ENCODE measurements at regions not wholly inside any gene's neighbourhood (a gene's known extent, or its start where the extent isn't known, plus 50 kb on each side); places are given as distances from the start of the nearest gene placed in this dataset.

DNA sequence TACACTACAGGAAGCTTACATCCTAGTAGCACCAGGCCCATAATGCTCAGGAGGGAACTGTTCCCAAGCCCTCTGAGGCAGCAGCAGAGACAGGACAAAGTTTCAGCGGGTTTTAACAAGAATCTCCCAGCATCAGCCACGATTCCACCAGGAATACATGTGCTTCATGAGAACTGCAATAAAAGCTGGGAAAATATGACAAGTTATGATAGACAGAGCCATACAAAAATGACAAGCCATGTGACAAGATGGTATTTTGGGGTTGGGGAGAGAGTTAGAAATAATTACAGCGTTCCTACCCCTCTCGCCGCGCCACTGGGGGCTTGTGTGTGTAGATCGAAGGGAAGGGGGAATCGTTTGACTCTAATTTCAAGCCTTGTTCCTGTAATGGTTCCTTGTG, 112.7 kb upstream of the CTBP2 start:
- no peak overlapping the region for H2BK120ac ChIP-seq (ENCODE audit: low read depth, low read length)
- no peak overlapping the region for H2BK15ac ChIP-seq (ENCODE audit: low read length)
- H3K4me1 ChIP-seq (ENCODE audit: control insufficient read depth in 2 of 2, insufficient read depth in 1 of 2, low read depth in 1 of 2, low read length in 2 of 2), result no peaks in the 10 kb centered on the region
- H3K9me3 ChIP-seq (replicated peaks in 1 of 2; ENCODE audit: control insufficient read depth in 2 of 2, insufficient read depth in 1 of 2, low read depth in 1 of 2, low read length in 2 of 2), result no peaks in the 10 kb centered on the region
- no peak overlapping the region for H2BK12ac ChIP-seq (ENCODE audit: low read length)
- H2AK5ac ChIP-seq (ENCODE audit: low read depth, low read length), result no peak overlapping the region
- H3K27ac ChIP-seq (replicated peaks; ENCODE audit: low read length), result no peak overlapping the region
- H3K14ac ChIP-seq (ENCODE audit: low read length), result no peak overlapping the region
- H3K18ac ChIP-seq (ENCODE audit: low read length), result no peak overlapping the region
- WGBS, 2 donors (ENCODE audit: extremely low coverage in 2 of 2, insufficient read length in 2 of 2, insufficient replicate concordance in 1 of 2), result no CpG with 5 or more reads among the region's 8 CpGs
- H3K4me2 ChIP-seq (ENCODE audit: insufficient read depth, low read length, poor library complexity, severe bottlenecking), result no peak overlapping the region
- H3K36me3 ChIP-seq (replicated peaks in 1 of 2; ENCODE audit: control insufficient read depth in 2 of 2, insufficient read depth in 2 of 2, low read length in 2 of 2), result no peaks in the 10 kb centered on the region
- peaks cover 0 to 4% (median 0%) of the 10 kb centered on the region in 3 experiments for H3K27me3 ChIP-seq (ENCODE audit: control insufficient read depth in 3 of 3, insufficient read depth in 3 of 3, low read depth in 1 of 3, low read length in 3 of 3)
- no peak overlapping the region for H2AFZ ChIP-seq (ENCODE audit: low read length)
- H3K9ac ChIP-seq (ENCODE audit: low read depth, low read length, poor library complexity), result no peak overlapping the region
- no peak overlapping the region for H4K91ac ChIP-seq (ENCODE audit: low read depth, low read length, poor library complexity)
- H2BK5ac ChIP-seq (ENCODE audit: low read length), result no peak overlapping the region
- no peak overlapping the region for H3K4ac ChIP-seq (ENCODE audit: low read length)
- H3K79me1 ChIP-seq (ENCODE audit: low read depth, low read length), result no peaks in the 10 kb centered on the region
- no peak for DNase-seq (ENCODE audit: low spot score)
- no peak overlapping the region for H3K23ac ChIP-seq (ENCODE audit: low read depth, low read length, poor library complexity)
- H3K4me3 ChIP-seq (ENCODE audit: low read length in 2 of 2), result no peak overlapping the region
- H4K8ac ChIP-seq (ENCODE audit: low read depth, low read length), result no peak overlapping the region

DNA sequence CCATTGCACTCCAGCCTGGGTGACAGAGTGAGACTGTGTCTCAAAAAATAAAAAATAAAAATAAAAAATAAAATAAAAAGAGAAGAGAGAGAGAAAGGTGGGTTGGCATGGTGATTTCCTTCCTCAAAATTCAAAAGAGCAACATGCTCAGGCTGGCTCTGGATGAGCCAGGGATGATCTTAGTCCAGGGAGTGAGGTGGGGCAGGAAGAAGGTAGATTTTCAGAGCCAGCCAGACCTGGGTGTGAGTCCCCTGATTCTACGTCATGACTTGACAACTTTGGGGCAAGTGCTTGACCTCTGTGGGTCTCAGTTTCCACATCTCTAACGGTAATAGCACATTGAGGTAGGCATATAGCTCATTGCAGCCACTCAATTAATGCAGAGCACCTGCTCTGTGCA, 109.4 kb upstream of the CTBP2 start:
- no peak overlapping the region for H2BK5ac ChIP-seq (ENCODE audit: low read length)
- H2BK120ac ChIP-seq (ENCODE audit: low read depth, low read length), result no peak overlapping the region
- DNase-seq (ENCODE audit: low spot score), result no peak
- no peak overlapping the region for H3K4ac ChIP-seq (ENCODE audit: low read length)
- no peak overlapping the region for H2BK15ac ChIP-seq (ENCODE audit: low read length)
- H3K4me2 ChIP-seq (ENCODE audit: insufficient read depth, low read length, poor library complexity, severe bottlenecking), result no peak overlapping the region
- H2AFZ ChIP-seq (ENCODE audit: low read length), result no peak overlapping the region
- H3K9me3 ChIP-seq (replicated peaks in 1 of 2; ENCODE audit: control insufficient read depth in 2 of 2, insufficient read depth in 1 of 2, low read depth in 1 of 2, low read length in 2 of 2), result no peaks in the 10 kb centered on the region
- H3K9ac ChIP-seq (ENCODE audit: low read depth, low read length, poor library complexity), result no peak overlapping the region
- no peaks in the 10 kb centered on the region for H3K79me1 ChIP-seq (ENCODE audit: low read depth, low read length)
- H4K91ac ChIP-seq (ENCODE audit: low read depth, low read length, poor library complexity), result no peak overlapping the region
- no peak overlapping the region for H3K23ac ChIP-seq (ENCODE audit: low read depth, low read length, poor library complexity)
- no peak overlapping the region for H3K18ac ChIP-seq (ENCODE audit: low read length)
- no peak overlapping the region for H3K4me3 ChIP-seq (ENCODE audit: low read length in 2 of 2)
- H3K27ac ChIP-seq (replicated peaks; ENCODE audit: low read length), result no peak overlapping the region
- H3K27me3 ChIP-seq (ENCODE audit: control insufficient read depth in 3 of 3, insufficient read depth in 3 of 3, low read depth in 1 of 3, low read length in 3 of 3), result peaks cover 0 to 7% (median 0%) of the 10 kb centered on the region in 3 experiments
- H2BK12ac ChIP-seq (ENCODE audit: low read length), result no peak overlapping the region
- H3K14ac ChIP-seq (ENCODE audit: low read length), result no peak overlapping the region
- no peak overlapping the region for H4K8ac ChIP-seq (ENCODE audit: low read depth, low read length)
- WGBS, 2 donors (ENCODE audit: extremely low coverage in 2 of 2, insufficient read length in 2 of 2, insufficient replicate concordance in 1 of 2), result no CpG with 5 or more reads among the region's 2 CpGs
- H3K36me3 ChIP-seq (replicated peaks in 1 of 2; ENCODE audit: control insufficient read depth in 2 of 2, insufficient read depth in 2 of 2, low read length in 2 of 2), result no peaks in the 10 kb centered on the region
- H3K4me1 ChIP-seq (ENCODE audit: control insufficient read depth in 2 of 2, insufficient read depth in 1 of 2, low read depth in 1 of 2, low read length in 2 of 2), result no peaks in the 10 kb centered on the region
- H2AK5ac ChIP-seq (ENCODE audit: low read depth, low read length), result no peak overlapping the region

DNA sequence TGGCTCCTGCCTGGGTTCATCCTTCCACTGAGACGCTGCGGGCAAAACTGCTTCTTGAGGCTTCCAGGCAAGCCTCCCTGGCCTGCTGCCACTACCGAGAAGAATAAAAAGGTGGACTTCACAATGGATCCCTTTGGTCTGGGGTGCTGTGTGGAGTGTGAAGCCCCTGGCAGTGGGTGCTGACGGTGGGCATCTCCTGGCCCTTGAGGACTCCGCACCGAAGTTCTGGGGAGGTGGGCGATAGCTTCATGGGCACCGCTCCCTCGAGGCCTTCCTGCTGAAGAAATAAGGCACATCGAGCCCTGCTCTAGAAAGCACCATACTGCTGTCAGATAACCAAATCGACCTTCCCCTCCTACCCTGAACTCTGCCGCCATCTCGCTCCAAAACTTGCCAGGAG, 106.6 kb upstream of the CTBP2 start:
- H2BK5ac ChIP-seq (ENCODE audit: low read length), result no peak overlapping the region
- no peak overlapping the region for H4K8ac ChIP-seq (ENCODE audit: low read depth, low read length)
- no peak overlapping the region for H3K27ac ChIP-seq (replicated peaks; ENCODE audit: low read length)
- no peak overlapping the region for H2BK15ac ChIP-seq (ENCODE audit: low read length)
- no peak overlapping the region for H3K4me2 ChIP-seq (ENCODE audit: insufficient read depth, low read length, poor library complexity, severe bottlenecking)
- no peaks in the 10 kb centered on the region for H3K9me3 ChIP-seq (replicated peaks in 1 of 2; ENCODE audit: control insufficient read depth in 2 of 2, insufficient read depth in 1 of 2, low read depth in 1 of 2, low read length in 2 of 2)
- H4K91ac ChIP-seq (ENCODE audit: low read depth, low read length, poor library complexity), result no peak overlapping the region
- H3K4ac ChIP-seq (ENCODE audit: low read length), result no peak overlapping the region
- no peaks in the 10 kb centered on the region for H3K36me3 ChIP-seq (replicated peaks in 1 of 2; ENCODE audit: control insufficient read depth in 2 of 2, insufficient read depth in 2 of 2, low read length in 2 of 2)
- H3K27me3 ChIP-seq (ENCODE audit: control insufficient read depth in 3 of 3, insufficient read depth in 3 of 3, low read depth in 1 of 3, low read length in 3 of 3), result peaks cover 0 to 5% (median 0%) of the 10 kb centered on the region in 3 experiments
- no CpG with 5 or more reads among the region's 13 CpGs for WGBS, 2 donors (ENCODE audit: extremely low coverage in 2 of 2, insufficient read length in 2 of 2, insufficient replicate concordance in 1 of 2)
- H2AFZ ChIP-seq (ENCODE audit: low read length), result no peak overlapping the region
- H3K79me1 ChIP-seq (ENCODE audit: low read depth, low read length), result no peaks in the 10 kb centered on the region
- H2AK5ac ChIP-seq (ENCODE audit: low read depth, low read length), result peak overlapping the region; percentile 78
- peak overlapping the region; percentile 13 for H3K18ac ChIP-seq (ENCODE audit: low read length)
- H2BK120ac ChIP-seq (ENCODE audit: low read depth, low read length), result no peak overlapping the region
- H2BK12ac ChIP-seq (ENCODE audit: low read length), result no peak overlapping the region
- no peak overlapping the region for H3K23ac ChIP-seq (ENCODE audit: low read depth, low read length, poor library complexity)
- peak overlapping the region in 1 of 2 donors; percentile 32 for H3K4me3 ChIP-seq (ENCODE audit: low read length in 2 of 2)
- no peaks in the 10 kb centered on the region for H3K4me1 ChIP-seq (ENCODE audit: control insufficient read depth in 2 of 2, insufficient read depth in 1 of 2, low read depth in 1 of 2, low read length in 2 of 2)
- H3K9ac ChIP-seq (ENCODE audit: low read depth, low read length, poor library complexity), result peak overlapping the region; percentile 33
- no peak for DNase-seq (ENCODE audit: low spot score)
- no peak overlapping the region for H3K14ac ChIP-seq (ENCODE audit: low read length)

- Histone ChIP-seq H2AK5ac (ENCODE audit: low read depth, low read length) (peak overlapping the region; percentile 78), H3K23ac (ENCODE audit: low read depth, low read length, poor library complexity) (peak overlapping the region; percentile 25), H4K8ac (ENCODE audit: low read depth, low read length) (no peak overlapping the region), H3K36me3 (replicated peaks in 1 of 2; ENCODE audit: control insufficient read depth in 2 of 2, insufficient read depth in 2 of 2, low read length in 2 of 2) (no peaks in the 10 kb centered on the region), H3K4ac (ENCODE audit: low read length) (no peak overlapping the region), H3K4me1 (ENCODE audit: control insufficient read depth in 2 of 2, insufficient read depth in 1 of 2, low read depth in 1 of 2, low read length in 2 of 2) (no peaks in the 10 kb centered on the region), H3K4me3 (ENCODE audit: low read length in 2 of 2) (no peak overlapping the region), H3K27ac (replicated peaks; ENCODE audit: low read length) (no peak overlapping the region), H3K9me3 (replicated peaks in 1 of 2; ENCODE audit: control insufficient read depth in 2 of 2, insufficient read depth in 1 of 2, low read depth in 1 of 2, low read length in 2 of 2) (no peaks in the 10 kb centered on the region), H2BK12ac (ENCODE audit: low read length) (no peak overlapping the region), H3K27me3 (ENCODE audit: control insufficient read depth in 3 of 3, insufficient read depth in 3 of 3, low read depth in 1 of 3, low read length in 3 of 3) (peaks cover 0 to 5% (median 0%) of the 10 kb centered on the region in 3 experiments), H2BK5ac (ENCODE audit: low read length) (no peak overlapping the region), H3K79me1 (ENCODE audit: low read depth, low read length) (no peaks in the 10 kb centered on the region), H3K14ac (ENCODE audit: low read length) (no peak overlapping the region), H3K9ac (ENCODE audit: low read depth, low read length, poor library complexity) (peak overlapping the region; percentile 33), H3K4me2 (ENCODE audit: insufficient read depth, low read length, poor library complexity, severe bottlenecking) (no peak overlapping the region), H3K18ac (ENCODE audit: low read length) (peak overlapping the region; percentile 13), H2BK120ac (ENCODE audit: low read depth, low read length) (no peak overlapping the region), H2AFZ (ENCODE audit: low read length) (no peak overlapping the region), H2BK15ac (ENCODE audit: low read length) (no peak overlapping the region), H4K91ac (ENCODE audit: low read depth, low read length, poor library complexity) (no peak overlapping the region)
- no peak for DNase-seq (ENCODE audit: low spot score)
- WGBS, 2 donors (ENCODE audit: extremely low coverage in 2 of 2, insufficient read length in 2 of 2, insufficient replicate concordance in 1 of 2), result no CpG with 5 or more reads among the region's 14 CpGs
Observed at GRCh38 chr10:125266541-125266940, 106.2 kb upstream of the CTBP2 start.

All from neuronal stem cell (in vitro differentiated cells).